ENCODE measurements at regions not wholly inside any gene's neighbourhood (a gene's known extent, or its start where the extent isn't known, plus 50 kb on each side); places are given as distances from the start of the nearest gene placed in this dataset.

- Histone ChIP-seq H3K9me2 (replicated peaks; ENCODE audit: insufficient read depth, low read length) (no peaks in the 10 kb centered on the region), H2AFZ (ENCODE audit: low read length) (no peak overlapping the region), H3K9ac (ENCODE audit: low read length) (no peak overlapping the region), H4K20me1 (ENCODE audit: insufficient read depth, low read length) (no peaks in the 10 kb centered on the region), H3K36me3 (replicated peaks; ENCODE audit: insufficient read depth, low read length) (no peaks in the 10 kb centered on the region), H3K27ac (ENCODE audit: low read length) (no peak overlapping the region), H3K4me3 (ENCODE audit: low read length) (no peak overlapping the region), H3K79me2 (ENCODE audit: low read length) (no peaks in the 10 kb centered on the region), H3F3A (ENCODE audit: insufficient read depth, low read length) (no peaks in the 10 kb centered on the region), H3K9me3 (replicated peaks; ENCODE audit: insufficient read depth, low read length) (no peaks in the 10 kb centered on the region), H3K4me1 (ENCODE audit: low read length) (no peaks in the 10 kb centered on the region), H3K4me2 (ENCODE audit: low read depth, low read length) (no peak overlapping the region), H3K27me3 (replicated peaks; ENCODE audit: insufficient read depth, low read length) (no peaks in the 10 kb centered on the region)
- DNase-seq, result no peak
- TF ChIP-seq EZH2phosphoT487 (IDR thresholded peaks at IDR 0.05; ENCODE audit: low read length), result no peak
- TF ChIP-seq EZH2 (optimal IDR thresholded peaks at IDR 0.05; ENCODE audit: low read depth, low read length), result no peak
- TF ChIP-seq CTCF (IDR thresholded peaks at IDR 0.05; ENCODE audit: low read length), result no peak
Observed at GRCh38 chr12:104827587-104827986, 130.5 kb downstream of the SLC41A2 start.

- no peaks in the 10 kb centered on the region for H3F3A ChIP-seq (ENCODE audit: insufficient read depth, low read length)
- no peak overlapping the region for H3K4me3 ChIP-seq (ENCODE audit: low read length)
- H3K9me2 ChIP-seq (replicated peaks; ENCODE audit: insufficient read depth, low read length), result no peaks in the 10 kb centered on the region
- H4K20me1 ChIP-seq (ENCODE audit: insufficient read depth, low read length), result no peaks in the 10 kb centered on the region
- TF ChIP-seq EZH2 (optimal IDR thresholded peaks at IDR 0.05; ENCODE audit: low read depth, low read length) (no peak), EZH2phosphoT487 (IDR thresholded peaks at IDR 0.05; ENCODE audit: low read length) (no peak), CTCF (IDR thresholded peaks at IDR 0.05; ENCODE audit: low read length) (no peak)
- H2AFZ ChIP-seq (ENCODE audit: low read length), result no peak overlapping the region
- no peaks in the 10 kb centered on the region for H3K4me1 ChIP-seq (ENCODE audit: low read length)
- H3K27me3 ChIP-seq (replicated peaks; ENCODE audit: insufficient read depth, low read length), result no peaks in the 10 kb centered on the region
- H3K27ac ChIP-seq (ENCODE audit: low read length), result no peak overlapping the region
- no peak overlapping the region for H3K9ac ChIP-seq (ENCODE audit: low read length)
- no peaks in the 10 kb centered on the region for H3K9me3 ChIP-seq (replicated peaks; ENCODE audit: insufficient read depth, low read length)
- no peak overlapping the region for H3K4me2 ChIP-seq (ENCODE audit: low read depth, low read length)
- H3K79me2 ChIP-seq (ENCODE audit: low read length), result no peaks in the 10 kb centered on the region
- DNase-seq, result no peak
- no peaks in the 10 kb centered on the region for H3K36me3 ChIP-seq (replicated peaks; ENCODE audit: insufficient read depth, low read length)
Observed at GRCh38 chr12:104825408-104825807, 132.7 kb downstream of the SLC41A2 start.

GRCh38 chr12:104823985-104824461, 134.1 kb downstream of the SLC41A2 start:
- H3K27ac ChIP-seq (ENCODE audit: low read length), result no peak overlapping the region
- H3K4me3 ChIP-seq (ENCODE audit: low read length), result no peak overlapping the region
- no peaks in the 10 kb centered on the region for H3K27me3 ChIP-seq (replicated peaks; ENCODE audit: insufficient read depth, low read length)
- H3K4me1 ChIP-seq (ENCODE audit: low read length), result no peaks in the 10 kb centered on the region
- DNase-seq, result no peak
- H4K20me1 ChIP-seq (ENCODE audit: insufficient read depth, low read length), result no peaks in the 10 kb centered on the region
- no peaks in the 10 kb centered on the region for H3K36me3 ChIP-seq (replicated peaks; ENCODE audit: insufficient read depth, low read length)
- TF ChIP-seq CTCF (IDR thresholded peaks at IDR 0.05; ENCODE audit: low read length), result no peak
- no peak for TF ChIP-seq EZH2phosphoT487 (IDR thresholded peaks at IDR 0.05; ENCODE audit: low read length)
- no peak for TF ChIP-seq EZH2 (optimal IDR thresholded peaks at IDR 0.05; ENCODE audit: low read depth, low read length)
- no peak overlapping the region for H3K9ac ChIP-seq (ENCODE audit: low read length)
- H3F3A ChIP-seq (ENCODE audit: insufficient read depth, low read length), result no peaks in the 10 kb centered on the region
- no peaks in the 10 kb centered on the region for H3K9me3 ChIP-seq (replicated peaks; ENCODE audit: insufficient read depth, low read length)
- no peaks in the 10 kb centered on the region for H3K9me2 ChIP-seq (replicated peaks; ENCODE audit: insufficient read depth, low read length)
- H3K79me2 ChIP-seq (ENCODE audit: low read length), result no peaks in the 10 kb centered on the region
- no peak overlapping the region for H3K4me2 ChIP-seq (ENCODE audit: low read depth, low read length)
- no peak overlapping the region for H2AFZ ChIP-seq (ENCODE audit: low read length)

Measured in MM.1S (cell line).